ENCODE measurements at regions not wholly inside any gene's neighbourhood (a gene's known extent, or its start where the extent isn't known, plus 50 kb on each side); places are given as distances from the start of the nearest gene placed in this dataset.
A peak's percentile ranks its signal among the peaks of the same experiment; 100 is the strongest.

GRCh38 chr10:57628592-57629284 is 639.0 kb downstream of the IPMK start:
- H3K27ac ChIP-seq (ENCODE audit: low read depth in 2 of 2, low read length in 2 of 2), result peak overlapping the region; percentile 35 to 48
- H3K4me3 ChIP-seq (ENCODE audit: low read length in 3 of 3), result no peak overlapping the region
- peaks cover 0 to 15% (median 0%) of the 10 kb centered on the region in 3 donors for H3K4me1 ChIP-seq (ENCODE audit: control insufficient read depth in 2 of 3, insufficient read depth in 2 of 3, low read depth in 1 of 3, low read length in 3 of 3)
- H3K9ac ChIP-seq (ENCODE audit: low read length in 3 of 3), result no peak overlapping the region
- DNase-seq (peak in 3 of 5 donors; percentile 9 to 78 (median 61)), FAIRE-seq (peak; percentile 90)
- H3K27me3 ChIP-seq (ENCODE audit: control insufficient read depth, insufficient read depth, low read length), result no peaks in the 10 kb centered on the region
- no peaks in the 10 kb centered on the region for H3K36me3 ChIP-seq (ENCODE audit: control insufficient read depth in 2 of 3, insufficient read depth in 3 of 3, low read length in 3 of 3)
- intact Hi-C loops (cut with DNase I), result no loop called here
- no peak for TF ChIP-seq CTCF (IDR thresholded peaks at IDR 0.05; ENCODE audit: borderline replicate concordance, extremely low read depth, insufficient read depth)
- no peaks in the 10 kb centered on the region for H3K9me3 ChIP-seq (ENCODE audit: control insufficient read depth in 2 of 3, insufficient read depth in 1 of 3, low read length in 3 of 3)

GRCh38 chr10:57627642-57628178 is 640.0 kb downstream of the IPMK start:
- DNase-seq, result no peak
- no peak for FAIRE-seq
- Histone ChIP-seq H3K4me3 (ENCODE audit: low read length in 3 of 3) (no peak overlapping the region), H3K9me3 (ENCODE audit: control insufficient read depth in 2 of 3, insufficient read depth in 1 of 3, low read length in 3 of 3) (no peaks in the 10 kb centered on the region), H3K36me3 (ENCODE audit: control insufficient read depth in 2 of 3, insufficient read depth in 3 of 3, low read length in 3 of 3) (no peaks in the 10 kb centered on the region), H3K27ac (ENCODE audit: low read depth in 2 of 2, low read length in 2 of 2) (no peak overlapping the region), H3K4me1 (ENCODE audit: control insufficient read depth in 2 of 3, insufficient read depth in 2 of 3, low read depth in 1 of 3, low read length in 3 of 3) (peaks cover 0 to 15% (median 0%) of the 10 kb centered on the region in 3 donors), H3K27me3 (ENCODE audit: control insufficient read depth, insufficient read depth, low read length) (no peaks in the 10 kb centered on the region), H3K9ac (ENCODE audit: low read length in 3 of 3) (no peak overlapping the region)
- intact Hi-C loops (cut with DNase I), result no loop called here
- TF ChIP-seq CTCF (IDR thresholded peaks at IDR 0.05; ENCODE audit: borderline replicate concordance, extremely low read depth, insufficient read depth), result no peak

- H3K9ac ChIP-seq (ENCODE audit: low read length in 3 of 3), result no peak overlapping the region
- intact Hi-C loops (cut with DNase I), result no loop called here
- H3K4me3 ChIP-seq (ENCODE audit: low read length in 3 of 3), result no peak overlapping the region
- H3K27ac ChIP-seq (ENCODE audit: low read depth in 2 of 2, low read length in 2 of 2), result no peak overlapping the region
- H3K4me1 ChIP-seq (ENCODE audit: control insufficient read depth in 2 of 3, insufficient read depth in 2 of 3, low read depth in 1 of 3, low read length in 3 of 3), result peaks cover 0 to 15% (median 0%) of the 10 kb centered on the region in 3 donors
- H3K27me3 ChIP-seq (ENCODE audit: control insufficient read depth, insufficient read depth, low read length), result no peaks in the 10 kb centered on the region
- no peak for FAIRE-seq
- DNase-seq, result no peak
- TF ChIP-seq CTCF (IDR thresholded peaks at IDR 0.05; ENCODE audit: borderline replicate concordance, extremely low read depth, insufficient read depth), result no peak
- no peaks in the 10 kb centered on the region for H3K9me3 ChIP-seq (ENCODE audit: control insufficient read depth in 2 of 3, insufficient read depth in 1 of 3, low read length in 3 of 3)
- no peaks in the 10 kb centered on the region for H3K36me3 ChIP-seq (ENCODE audit: control insufficient read depth in 2 of 3, insufficient read depth in 3 of 3, low read length in 3 of 3)
Observed at GRCh38 chr10:57624856-57625592, 642.7 kb downstream of the IPMK start.

All from kidney (tissue), 13 donors.